PC-9 (cell line): ENCODE measurements at regions not wholly inside any gene's neighbourhood (a gene's known extent, or its start where the extent isn't known, plus 50 kb on each side); places are given as distances from the start of the nearest gene placed in this dataset.

ENCODE experiments used
- BruUV-seq: library from RNA; stranded (reverse); fragments of 400-500 nt; replicated peaks from 2 replicates; lab custom pipeline; 2021; lab: Mats Ljungman, UMichigan
- CTCF ChIA-PET: fragments of 300-600 bp; sonication (Branson Sonifier 250); formaldehyde crosslinking; loops from one replicate; lab custom pipeline; 2022; ENCODE audit warnings: antibody characterized with exemption; lab: Charles Lee
- POLR2A ChIA-PET: fragments of 300-600 bp; sonication (Branson Sonifier 250); formaldehyde crosslinking; loops from one replicate; lab custom pipeline; 2022; ENCODE audit warnings: antibody characterized with exemption; ENCODE audit not compliant: unreplicated experiment; lab: Charles Lee
- DNase-seq, 2 experiments: peaks; one replicate each; pipeline versions ENCODE4 v3.0.0 to v3.0.0-alpha.2; 2015 to 2022; ENCODE audit warnings: mixed read lengths in 1 of 2
- H2AFZ ChIP-seq: fragments of 200-600 bp; sonication (generic); 2 replicates; pipeline ENCODE4 v1.8.1; 2017; ENCODE audit warnings: antibody characterized with exemption
- H3F3A ChIP-seq: fragments of 200-600 bp; sonication (generic); 2 replicates; pipeline ENCODE4 v1.8.1; 2017; ENCODE audit warnings: antibody characterized with exemption, mild to moderate bottlenecking, low read depth; ENCODE audit not compliant: insufficient read depth
- H3K27ac ChIP-seq: fragments of 200-600 bp; sonication (generic); 2 replicates; pipeline ENCODE4 v1.6.1; 2016; ENCODE audit warnings: mixed run types
- H3K27me3 ChIP-seq: fragments of 200-600 bp; sonication (generic); 2 replicates; pipeline ENCODE4 v1.6.1; 2016; ENCODE audit warnings: low read depth, mixed run types; ENCODE audit not compliant: insufficient read depth
- H3K36me3 ChIP-seq: fragments of 200-600 bp; sonication (generic); 2 replicates; pipeline ENCODE4 v1.6.1; 2016; ENCODE audit warnings: low read depth, mixed run types
- H3K4me1 ChIP-seq: fragments of 200-600 bp; sonication (generic); replicated peaks from 2 replicates; pipeline ENCODE4 v1.6.1; 2016; ENCODE audit warnings: mixed run types; ENCODE audit not compliant: insufficient read depth
- H3K4me2 ChIP-seq: fragments of 200-600 bp; sonication (generic); 2 replicates; pipeline ENCODE4 v1.6.1; 2017; ENCODE audit warnings: mixed run types
- H3K4me3 ChIP-seq: fragments of 200-600 bp; sonication (generic); 2 replicates; pipeline ENCODE4 v1.6.1; 2016; ENCODE audit warnings: mixed run types
- H3K79me2 ChIP-seq: fragments of 200-600 bp; sonication (generic); 2 replicates; pipeline ENCODE4 v1.6.1; 2017; ENCODE audit warnings: low read depth, mixed run types
- H3K9me2 ChIP-seq: fragments of 200-600 bp; sonication (generic); 2 replicates; pipeline ENCODE4 v1.8.1; 2017; ENCODE audit warnings: mild to moderate bottlenecking; ENCODE audit not compliant: insufficient read depth
- H3K9me3 ChIP-seq: fragments of 200-600 bp; sonication (generic); 2 replicates; pipeline ENCODE4 v1.8.1; 2016; ENCODE audit warnings: low read depth; ENCODE audit not compliant: insufficient read depth
- H4K20me1 ChIP-seq: fragments of 200-600 bp; sonication (generic); 2 replicates; pipeline ENCODE4 v1.8.1; 2017; ENCODE audit not compliant: insufficient read depth
- CTCF ChIP-seq: fragments of 200-600 bp; sonication (generic); conservative IDR thresholded peaks from 2 replicates; pipeline ENCODE4 v1.6.1; 2017; ENCODE audit warnings: mixed run types, antibody characterized with exemption, mild to moderate bottlenecking, moderate library complexity
- EZH2 ChIP-seq: fragments of 200-600 bp; sonication (generic); IDR thresholded peaks from 2 replicates; pipeline ENCODE4 v1.8.0; 2017; ENCODE audit warnings: antibody characterized with exemption, low read depth
- intact Hi-C: fragments of 100-400 bp; cut with micrococcal nuclease; formaldehyde crosslinking; loops from one replicate; pipeline ENCODE4 v1.10.0; 2022; ENCODE audit not compliant: unreplicated experiment

- no peak overlapping the region for H3K4me3 ChIP-seq
- no peak overlapping the region for H3K27ac ChIP-seq
- H3K4me1 ChIP-seq: no peaks in the 10 kb centered on the region
- H3K27me3 ChIP-seq: no peaks in the 10 kb centered on the region
- intact Hi-C loops: loop anchor here (10.0 kb wide), 1 partner anchor 162 kb away; no protein-coding TSS in a partner anchor
- H3K79me2 ChIP-seq: no peaks in the 10 kb centered on the region
- ChIA-PET POLR2A (interaction anchor here (0.7 kb wide), 1 partner anchor 203 kb away, joined by 5 read pairs; no protein-coding TSS in a partner anchor), CTCF (no interaction called here)
- no peaks in the 10 kb centered on the region for H3K9me2 ChIP-seq
- H2AFZ ChIP-seq: no peak overlapping the region
- no peaks in the 10 kb centered on the region for H4K20me1 ChIP-seq
- no peaks in the 10 kb centered on the region for H3F3A ChIP-seq
- H3K36me3 ChIP-seq: no peaks in the 10 kb centered on the region
- DNase-seq: no peak
- TF ChIP-seq CTCF: no peak
- no peak for TF ChIP-seq EZH2
- no peak overlapping the region for H3K4me2 ChIP-seq
- BruUV-seq: no TSS peak
- H3K9me3 ChIP-seq: no peaks in the 10 kb centered on the region
Measured at GRCh38 chr9:4927043-4927471, 58.0 kb upstream of the JAK2 start.

- Histone ChIP-seq H3K27ac (no peak overlapping the region), H3K79me2 (no peaks in the 10 kb centered on the region), H3K4me2 (no peak overlapping the region), H3K9me2 (no peaks in the 10 kb centered on the region), H3K27me3 (no peaks in the 10 kb centered on the region), H4K20me1 (no peaks in the 10 kb centered on the region), H3K9me3 (no peaks in the 10 kb centered on the region), H3K36me3 (no peaks in the 10 kb centered on the region), H2AFZ (no peak overlapping the region), H3K4me1 (no peaks in the 10 kb centered on the region), H3K4me3 (no peak overlapping the region), H3F3A (no peaks in the 10 kb centered on the region)
- ChIA-PET CTCF (no interaction called here), POLR2A (no interaction called here)
- BruUV-seq: no TSS peak
- intact Hi-C loops: loop anchor here (10.0 kb wide), 1 partner anchor 163 kb away; no protein-coding TSS in a partner anchor
- TF ChIP-seq CTCF (no peak), EZH2 (no peak)
- no peak for DNase-seq
Measured at GRCh38 chr9:4927701-4928100, 57.4 kb upstream of the JAK2 start.

- ChIA-PET CTCF (no interaction called here), POLR2A (no interaction called here)
- no peaks in the 10 kb centered on the region for H3K27me3 ChIP-seq
- TF ChIP-seq CTCF (no peak), EZH2 (no peak)
- no peaks in the 10 kb centered on the region for H3F3A ChIP-seq
- H3K4me2 ChIP-seq: no peak overlapping the region
- H3K36me3 ChIP-seq: no peaks in the 10 kb centered on the region
- no peaks in the 10 kb centered on the region for H3K9me3 ChIP-seq
- no peaks in the 10 kb centered on the region for H3K79me2 ChIP-seq
- H3K27ac ChIP-seq: no peak overlapping the region
- no peaks in the 10 kb centered on the region for H3K9me2 ChIP-seq
- H2AFZ ChIP-seq: no peak overlapping the region
- no TSS peak for BruUV-seq
- intact Hi-C loops: loop anchor here (10.0 kb wide), 1 partner anchor 165 kb away; no protein-coding TSS in a partner anchor
- no peak overlapping the region for H3K4me3 ChIP-seq
- no peaks in the 10 kb centered on the region for H3K4me1 ChIP-seq
- H4K20me1 ChIP-seq: no peaks in the 10 kb centered on the region
- DNase-seq: no peak
Measured at GRCh38 chr9:4929917-4930316, 55.2 kb upstream of the JAK2 start.
